Liver (tissue), 8 donors: ENCODE measurements at regions not wholly inside any gene's neighbourhood (a gene's known extent, or its start where the extent isn't known, plus 50 kb on each side); places are given as distances from the start of the nearest gene placed in this dataset.

Experiments used
- DNase-seq: peaks from one replicate; pipeline ENCODE4 v3.0.0-alpha.2; 2017; ENCODE audit warnings: low spot score
- H3K27ac ChIP-seq, 2 donors: one replicate each; pipeline ENCODE4 v1.7.0; 2013; ENCODE audit warnings: inconsistent platforms in 2 of 2, low read length in 2 of 2, control low read depth in 1 of 2, low read depth in 1 of 2, mild to moderate bottlenecking in 1 of 2
- H3K27me3 ChIP-seq, 4 donors: one replicate each; pipeline versions ENCODE4 v1.6.1 to v1.7.0; 2013; ENCODE audit warnings: low read length in 3 of 4, inconsistent platforms in 1 of 4, mild to moderate bottlenecking in 1 of 4, moderate library complexity in 1 of 4; ENCODE audit not compliant: control insufficient read depth in 4 of 4, insufficient read depth in 4 of 4
- H3K36me3 ChIP-seq, 4 donors: one replicate each; pipeline versions ENCODE4 v1.6.1 to v1.7.0; 2013; ENCODE audit warnings: low read length in 3 of 4, mild to moderate bottlenecking in 3 of 4, low read depth in 1 of 4, moderate library complexity in 1 of 4; ENCODE audit not compliant: control insufficient read depth in 4 of 4, insufficient read depth in 3 of 4
- H3K4me1 ChIP-seq, 4 donors: one replicate each; pipeline versions ENCODE4 v1.6.1 to v1.7.0; 2013; ENCODE audit warnings: low read length in 3 of 4, mild to moderate bottlenecking in 3 of 4, moderate library complexity in 1 of 4; ENCODE audit not compliant: control insufficient read depth in 4 of 4, insufficient read depth in 4 of 4
- H3K4me3 ChIP-seq, 3 donors: one replicate each; pipeline versions ENCODE4 v1.6.1 to v1.7.0; 2013; ENCODE audit warnings: low read length in 3 of 3, control low read depth in 1 of 3, low read depth in 1 of 3, mild to moderate bottlenecking in 1 of 3
- H3K9ac ChIP-seq, 2 donors: one replicate each; pipeline ENCODE4 v1.7.0; 2013; ENCODE audit warnings: low read length in 2 of 2, mild to moderate bottlenecking in 2 of 2, moderate library complexity in 2 of 2, control low read depth in 1 of 2, low read depth in 1 of 2
- H3K9me3 ChIP-seq, 4 donors: one replicate each; pipeline versions ENCODE4 v1.6.1 to v1.7.0; 2013; ENCODE audit warnings: low read length in 3 of 4; ENCODE audit not compliant: control insufficient read depth in 4 of 4
- CTCF ChIP-seq: fragments of 150-350 bp; IDR thresholded peaks from 2 replicates; pipeline ENCODE4 v1.5.1; 2017; ENCODE audit warnings: improper control_type of control experiment, low read depth, low read length; ENCODE audit not compliant: missing input control
- EGR1 ChIP-seq, 2 donors: IDR thresholded peaks; 2 replicates each; pipeline ENCODE4 v1.6.1; 2016 to 2018; ENCODE audit warnings: antibody characterized with exemption in 2 of 2, low read depth in 2 of 2
- FOXA1 ChIP-seq: IDR thresholded peaks from 2 replicates; pipeline ENCODE4 v1.6.1; 2016; ENCODE audit warnings: antibody characterized with exemption
- GABPA ChIP-seq, 2 donors: IDR thresholded peaks in 1 of 2; conservative IDR thresholded peaks in 1 of 2; 2 replicates each; pipeline ENCODE4 v1.6.1; 2016; ENCODE audit warnings: antibody characterized with exemption in 2 of 2, mild to moderate bottlenecking in 1 of 2, moderate library complexity in 1 of 2
- HNF4A ChIP-seq, 2 donors: conservative IDR thresholded peaks; 2 replicates each; pipeline ENCODE4 v1.6.1; 2016; ENCODE audit warnings: antibody characterized with exemption in 2 of 2, mild to moderate bottlenecking in 2 of 2
- HNF4G ChIP-seq: IDR thresholded peaks from 2 replicates; pipeline ENCODE4 v1.6.1; 2016; ENCODE audit warnings: antibody characterized with exemption
- MAX ChIP-seq: IDR thresholded peaks from 2 replicates; pipeline ENCODE4 v1.6.1; 2016; ENCODE audit warnings: antibody characterized with exemption
- RAD21 ChIP-seq, 2 donors: IDR thresholded peaks; 2 replicates each; pipeline ENCODE4 v1.6.1; 2016; ENCODE audit warnings: antibody characterized with exemption in 2 of 2, mild to moderate bottlenecking in 2 of 2
- REST ChIP-seq: IDR thresholded peaks from 2 replicates; pipeline ENCODE4 v1.6.1; 2016; ENCODE audit warnings: antibody characterized with exemption, mild to moderate bottlenecking
- SP1 ChIP-seq: IDR thresholded peaks from 2 replicates; pipeline ENCODE4 v1.6.1; 2018; ENCODE audit warnings: antibody characterized with exemption, mild to moderate bottlenecking
- TAF1 ChIP-seq: conservative IDR thresholded peaks from 2 replicates; pipeline ENCODE4 v1.6.1; 2016; ENCODE audit warnings: antibody characterized with exemption, mild to moderate bottlenecking
- YY1 ChIP-seq: IDR thresholded peaks from 2 replicates; pipeline ENCODE4 v1.6.1; 2016; ENCODE audit warnings: antibody characterized with exemption, mild to moderate bottlenecking
- ZBTB33 ChIP-seq: IDR thresholded peaks from 2 replicates; pipeline ENCODE4 v1.6.1; 2016; ENCODE audit warnings: antibody characterized with exemption
- WGBS: extraction: QIAGEN DNeasy Blood & Tissue Kit; methylation state at CpG from one replicate; pipeline ENCODE4 v1.1.7; 2013; 5-methylcytosine and 5-hydroxymethylcytosine counted together
- donor health status: healthy.
- donor health status: healthy.
- donor health status: healthy.
- donor health status: healthy.
- donor health status: healthy.

- DNase-seq = no peak
- WGBS = 63% methylated on average over 3 of the region's 3 CpGs
Observed at GRCh38 chr1:199223936-199224335, 585.1 kb downstream of the PTPRC start.

GRCh38 chr1:199226163-199226562 lies 587.3 kb downstream of the PTPRC start:
- Histone ChIP-seq H3K27ac (no peak overlapping the region), H3K9ac (no peak overlapping the region), H3K4me3 (no peak overlapping the region), H3K36me3 (no peaks in the 10 kb centered on the region), H3K27me3 (no peaks in the 10 kb centered on the region), H3K4me1 (no peaks in the 10 kb centered on the region), H3K9me3 (no peaks in the 10 kb centered on the region)
- DNase-seq = no peak
- TF ChIP-seq SP1 (no peak), GABPA (IDR thresholded peaks at IDR 0.05 in 1 of 2, conservative IDR thresholded peaks at IDR 0.05 in 1 of 2) (no peak), TAF1 (no peak), CTCF (no peak)
- WGBS = 39% methylated on average over 2 of the region's 2 CpGs

More at GRCh38 chr1:199223936-199224335, 585.1 kb downstream of the PTPRC start:
- no peaks in the 10 kb centered on the region for H3K27me3 ChIP-seq
- H3K27ac ChIP-seq = no peak overlapping the region
- H3K4me3 ChIP-seq = no peak overlapping the region
- no peaks in the 10 kb centered on the region for H3K36me3 ChIP-seq
- no peaks in the 10 kb centered on the region for H3K9me3 ChIP-seq
- no peak overlapping the region for H3K9ac ChIP-seq
- H3K4me1 ChIP-seq = no peaks in the 10 kb centered on the region
- TF ChIP-seq YY1 (no peak), HNF4G (no peak), MAX (no peak), CTCF (no peak), EGR1 (IDR thresholded peaks at IDR 0.05; ENCODE audit: low read depth in 2 of 2) (no peak)

GRCh38 chr1:199242147-199242546 lies 603.3 kb downstream of the PTPRC start:
- Histone ChIP-seq H3K27ac (no peak overlapping the region), H3K9me3 (no peaks in the 10 kb centered on the region), H3K4me1 (no peaks in the 10 kb centered on the region), H3K4me3 (no peak overlapping the region), H3K27me3 (no peaks in the 10 kb centered on the region), H3K36me3 (no peaks in the 10 kb centered on the region), H3K9ac (no peak overlapping the region)
- no peak for DNase-seq
- 22% methylated on average over 2 of the region's 2 CpGs for WGBS
- no peak for TF ChIP-seq SP1
- no peak for TF ChIP-seq HNF4G
- TF ChIP-seq HNF4A (conservative IDR thresholded peaks at IDR 0.05) = no peak
- no peak for TF ChIP-seq FOXA1
- TF ChIP-seq MAX = no peak
- TF ChIP-seq EGR1 (IDR thresholded peaks at IDR 0.05; ENCODE audit: low read depth in 2 of 2) = no peak
- no peak for TF ChIP-seq RAD21 (IDR thresholded peaks at IDR 0.05)
- TF ChIP-seq REST = no peak
- no peak for TF ChIP-seq CTCF
- no peak for TF ChIP-seq YY1
- TF ChIP-seq ZBTB33 = no peak
- no peak for TF ChIP-seq GABPA (IDR thresholded peaks at IDR 0.05 in 1 of 2, conservative IDR thresholded peaks at IDR 0.05 in 1 of 2)
- TF ChIP-seq TAF1 = no peak
